H1 (cell line): ENCODE measurements at regions not wholly inside any gene's neighbourhood (a gene's known extent, or its start where the extent isn't known, plus 50 kb on each side); places are given as distances from the start of the nearest gene placed in this dataset.

ENCODE experiments used
- CTCF ChIA-PET: fragments of 300-600 bp; sonication (Branson Sonifier 250); formaldehyde crosslinking; loops from one replicate; lab custom pipeline; 2021; ENCODE audit not compliant: partially characterized antibody; lab: Charles Lee
- POLR2A ChIA-PET: fragments of 300-600 bp; sonication (Branson Sonifier 250); formaldehyde crosslinking; loops from one replicate; lab custom pipeline; 2021; ENCODE audit warnings: inconsistent platforms; ENCODE audit not compliant: partially characterized antibody; lab: Charles Lee
- DNase-seq, 2 experiments: peaks; one replicate each; pipeline versions ENCODE4 v3.0.0 to v3.0.0-alpha.2; 2010 to 2022; ENCODE audit warnings: low spot score in 2 of 2, low read depth in 1 of 2, mixed read lengths in 1 of 2
- FAIRE-seq: peaks from 2 replicates; lab custom pipeline; 2011; peaks lifted over from hg19 to GRCh38; lab: Jason Lieb, UNC
- H2AFZ ChIP-seq: 2 replicates; pipeline ENCODE4 v1.8.1; 2012; ENCODE audit warnings: low read length, inconsistent platforms
- H2AK5ac ChIP-seq: 2 replicates; pipeline ENCODE4 v1.6.1; 2013; ENCODE audit warnings: low read depth, low read length
- H2BK120ac ChIP-seq: replicated peaks from 2 replicates; pipeline ENCODE3; 2013; ENCODE audit warnings: low read depth, low read length, inconsistent platforms
- H2BK12ac ChIP-seq: 2 replicates; pipeline ENCODE4 v1.6.1; 2013; ENCODE audit warnings: low read depth, low read length
- H2BK15ac ChIP-seq: 2 replicates; pipeline ENCODE4 v1.6.1; 2013; ENCODE audit warnings: low read length
- H2BK20ac ChIP-seq: 2 replicates; pipeline ENCODE4 v1.6.1; 2013; ENCODE audit warnings: low read length
- H2BK5ac ChIP-seq: 2 replicates; pipeline ENCODE4 v1.6.1; 2013; ENCODE audit warnings: low read depth, low read length
- H3K14ac ChIP-seq: 2 replicates; pipeline ENCODE4 v1.6.1; 2013; ENCODE audit warnings: inconsistent platforms; ENCODE audit not compliant: insufficient read length
- H3K18ac ChIP-seq: 2 replicates; pipeline ENCODE4 v1.6.1; 2013; ENCODE audit warnings: low read length; ENCODE audit errors: extremely low read depth
- H3K23ac ChIP-seq: 2 replicates; pipeline ENCODE4 v1.6.1; 2013; ENCODE audit warnings: inconsistent platforms; ENCODE audit not compliant: insufficient read length
- H3K23me2 ChIP-seq: 2 replicates; pipeline ENCODE4 v1.6.1; 2013; ENCODE audit warnings: low read depth, low read length
- H3K27ac ChIP-seq: 2 replicates; pipeline ENCODE4 v1.6.1; 2011; ENCODE audit warnings: low read depth, low read length, inconsistent platforms
- H3K27me3 ChIP-seq, 4 experiments: replicated peaks in 1 of 4; 1 replicate in 1 of 4; 2 replicates in 3 of 4; pipeline versions ENCODE4 v1.6.1 to v1.8.1; 2011 to 2013; ENCODE audit warnings: low read length in 3 of 4, mild to moderate bottlenecking in 3 of 4, inconsistent platforms in 2 of 4, mixed read lengths in 2 of 4, moderate library complexity in 1 of 4; ENCODE audit not compliant: control insufficient read depth in 3 of 4, insufficient read depth in 3 of 4; ENCODE audit errors: extremely low read depth in 1 of 4
- H3K36me3 ChIP-seq, 4 experiments: 2 replicates each; pipeline versions ENCODE4 v1.6.1 to v1.8.1; 2011 to 2013; ENCODE audit warnings: mild to moderate bottlenecking in 4 of 4, low read length in 3 of 4, moderate library complexity in 2 of 4, control low read depth in 1 of 4, inconsistent platforms in 1 of 4; ENCODE audit not compliant: insufficient read depth in 4 of 4, control insufficient read depth in 2 of 4
- H3K4ac ChIP-seq: replicated peaks from 2 replicates; pipeline ENCODE3; 2013; ENCODE audit warnings: low read length, low read depth, mixed read lengths, inconsistent platforms; ENCODE audit not compliant: insufficient read length
- H3K4me1 ChIP-seq, 4 experiments: replicated peaks in 1 of 4; 1 replicate in 1 of 4; 2 replicates in 3 of 4; pipeline versions ENCODE4 v1.6.1 to v1.8.1; 2011 to 2013; ENCODE audit warnings: low read length in 3 of 4, inconsistent platforms in 2 of 4, mixed read lengths in 1 of 4; ENCODE audit not compliant: insufficient read depth in 4 of 4, control insufficient read depth in 3 of 4
- H3K4me2 ChIP-seq, 2 experiments: 2 replicates each; pipeline versions ENCODE4 v1.6.1 to v1.8.1; 2011 to 2013; ENCODE audit warnings: low read depth in 2 of 2, low read length in 2 of 2, control low read depth in 1 of 2, inconsistent platforms in 1 of 2, mild to moderate bottlenecking in 1 of 2; ENCODE audit not compliant: insufficient read depth in 1 of 2
- H3K4me3 ChIP-seq, 4 experiments: fragments of 200-600, 300-600 bp in 1 of 4; sonication (generic), shearing (Covaris generic), sonication (Bioruptor Twin) in 1 of 4; 2 replicates each; pipeline versions ENCODE4 v1.5.1 to v1.8.1; 2011 to 2016; ENCODE audit warnings: low read length in 4 of 4, low read depth in 3 of 4, control low read depth in 2 of 4, inconsistent platforms in 2 of 4, mild to moderate bottlenecking in 2 of 4, mixed read lengths in 1 of 4, moderate library complexity in 1 of 4; ENCODE audit not compliant: insufficient read depth in 2 of 4; ENCODE audit errors: extremely low read depth in 1 of 4
- H3K56ac ChIP-seq: replicated peaks from 2 replicates; pipeline ENCODE3; 2013; ENCODE audit warnings: low read depth, mild to moderate bottlenecking, mixed read lengths, low read length, inconsistent platforms; ENCODE audit not compliant: insufficient read length
- H3K79me1 ChIP-seq: 2 replicates; pipeline ENCODE4 v1.6.1; 2013; ENCODE audit warnings: low read depth, low read length, control low read depth
- H3K79me2 ChIP-seq, 2 experiments: 2 replicates each; pipeline versions ENCODE4 v1.6.1 to v1.8.1; 2012 to 2013; ENCODE audit warnings: low read length in 2 of 2, mild to moderate bottlenecking in 2 of 2, inconsistent platforms in 1 of 2; ENCODE audit not compliant: insufficient read depth in 2 of 2, control insufficient read depth in 1 of 2
- H3K9ac ChIP-seq, 4 experiments: replicated peaks in 1 of 4; 1 replicate in 1 of 4; 2 replicates in 3 of 4; pipeline versions ENCODE4 v1.6.1 to v1.8.1; 2011 to 2013; ENCODE audit warnings: low read depth in 3 of 4, low read length in 3 of 4, control low read depth in 2 of 4, mild to moderate bottlenecking in 2 of 4, moderate library complexity in 2 of 4, inconsistent platforms in 1 of 4; ENCODE audit errors: extremely low read depth in 1 of 4
- H3K9me3 ChIP-seq, 2 experiments: 2 replicates each; pipeline versions ENCODE4 v1.6.1 to v1.8.1; 2012 to 2013; ENCODE audit warnings: mild to moderate bottlenecking in 2 of 2, moderate library complexity in 2 of 2, control low read depth in 1 of 2, inconsistent platforms in 1 of 2, low read depth in 1 of 2, low read length in 1 of 2, mixed read lengths in 1 of 2; ENCODE audit not compliant: insufficient read depth in 2 of 2
- H4K20me1 ChIP-seq, 2 experiments: replicated peaks in 1 of 2; 2 replicates each; pipeline versions ENCODE3 to v1.8.1; 2011 to 2013; ENCODE audit warnings: inconsistent platforms in 2 of 2, low read length in 2 of 2, mild to moderate bottlenecking in 1 of 2; ENCODE audit not compliant: insufficient read depth in 2 of 2, control insufficient read depth in 1 of 2
- H4K5ac ChIP-seq: 2 replicates; pipeline ENCODE4 v1.6.1; 2013; ENCODE audit warnings: low read length, low read depth, mixed read lengths, inconsistent platforms; ENCODE audit not compliant: insufficient read length
- H4K8ac ChIP-seq: 2 replicates; pipeline ENCODE4 v1.8.0; 2013; ENCODE audit warnings: mild to moderate bottlenecking, moderate library complexity, low read length, inconsistent platforms; ENCODE audit not compliant: insufficient read depth; ENCODE audit errors: extremely low read depth
- H4K91ac ChIP-seq: replicated peaks from 2 replicates; pipeline ENCODE3; 2013; ENCODE audit warnings: low read length, mixed read lengths, inconsistent platforms; ENCODE audit not compliant: insufficient read length
- CHD2 ChIP-seq: IDR thresholded peaks from 2 replicates; pipeline ENCODE4 v1.6.1; 2012; ENCODE audit warnings: low read length, improper control_type of control experiment
- EGR1 ChIP-seq: IDR thresholded peaks from 2 replicates; pipeline ENCODE4 v1.6.1; 2011; ENCODE audit warnings: low read depth, low read length, borderline replicate concordance
- EZH2 ChIP-seq: fragments of 200-600 bp; sonication (generic); IDR thresholded peaks from 2 replicates; pipeline ENCODE4 v1.7.1; 2012; ENCODE audit warnings: low read depth, mild to moderate bottlenecking, moderate library complexity, low read length, inconsistent platforms; ENCODE audit not compliant: severe bottlenecking
- KDM1A ChIP-seq: fragments of 200-600, 300-600 bp; sonication (generic); IDR thresholded peaks from 2 replicates; pipeline ENCODE4 v1.7.1; 2016; ENCODE audit warnings: mild to moderate bottlenecking, low read length, borderline replicate concordance
- KDM5A ChIP-seq: fragments of 200-600 bp; IDR thresholded peaks from 2 replicates; pipeline ENCODE4 v1.7.1; 2012; ENCODE audit warnings: mild to moderate bottlenecking, low read length, inconsistent platforms, mixed read lengths
- SP1 ChIP-seq: IDR thresholded peaks from 2 replicates; pipeline ENCODE4 v1.6.1; 2011; ENCODE audit warnings: low read depth, low read length
- TAF1 ChIP-seq: IDR thresholded peaks from 2 replicates; pipeline ENCODE4 v1.6.1; 2011; ENCODE audit warnings: mild to moderate bottlenecking, low read depth, low read length
- YY1 ChIP-seq: IDR thresholded peaks from 2 replicates; pipeline ENCODE4 v1.6.1; 2011; ENCODE audit warnings: low read depth, mild to moderate bottlenecking, low read length
- ZNF274 ChIP-seq: IDR thresholded peaks from 2 replicates; pipeline ENCODE4 v1.7.0; 2012; ENCODE audit warnings: low read length, borderline replicate concordance; ENCODE audit errors: extremely low read depth
- WGBS, 2 experiments: shearing (Covaris generic) in 1 of 2; methylation state at CpG; one replicate each; pipeline versions ENCODE4 v1.1.6 to v1.1.7; 2013 to 2015; ENCODE audit warnings: low lambda C conversion rate in 2 of 2, mixed read lengths in 2 of 2, inconsistent platforms in 1 of 2, low coverage in 1 of 2, missing lambda C conversion rate in 1 of 2; ENCODE audit not compliant: insufficient replicate concordance in 2 of 2, insufficient coverage in 1 of 2, insufficient read length in 1 of 2; ENCODE audit errors: extremely low coverage in 1 of 2, missing lambda C conversion rate in 1 of 2; 5-methylcytosine and 5-hydroxymethylcytosine counted together
- TF ChIP-seq, protein P1 (sequence below): IDR thresholded peaks from 2 replicates; pipeline ENCODE4 v1.6.1; 2012; ENCODE audit warnings: inconsistent platforms

DNA sequence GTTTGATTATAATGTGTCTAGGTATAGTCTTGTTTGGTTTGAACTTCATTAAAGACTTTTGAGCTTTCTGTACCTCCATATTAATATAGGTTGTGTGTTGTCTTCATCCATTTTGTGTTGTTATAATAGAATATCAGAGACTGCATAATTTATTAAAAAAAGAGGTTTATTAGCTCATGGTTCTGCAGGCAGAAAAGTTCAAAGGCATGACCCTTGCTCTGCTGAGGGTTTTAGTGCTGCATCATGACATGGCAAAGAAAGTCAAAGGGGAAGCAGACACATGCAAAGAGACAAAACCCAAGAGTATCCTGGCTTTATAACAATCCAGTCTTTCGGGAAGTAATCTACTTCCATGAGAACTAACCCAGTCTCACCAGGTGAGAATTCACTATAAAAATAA lies 358.2 kb downstream of the EDEM1 start:
- Histone ChIP-seq H2AFZ (no peak overlapping the region), H4K91ac (no peak overlapping the region), H3K79me2 (no peaks in the 10 kb centered on the region), H2BK5ac (no peak overlapping the region), H3K56ac (no peak overlapping the region), H3K79me1 (no peaks in the 10 kb centered on the region), H3K23me2 (no peaks in the 10 kb centered on the region), H3K4ac (no peak overlapping the region), H3K18ac (no peak overlapping the region), H3K9me3 (peaks cover under 1 to 14% of the 10 kb centered on the region in 2 experiments; a peak in 3 of 4 replicates), H3K14ac (no peak overlapping the region), H2BK15ac (no peak overlapping the region), H3K23ac (no peak overlapping the region), H3K27me3 (no peaks in the 10 kb centered on the region), H3K36me3 (no peaks in the 10 kb centered on the region; a peak in 1 of 8 replicates), H3K4me3 (no peak overlapping the region), H4K20me1 (no peaks in the 10 kb centered on the region), H2BK120ac (no peak overlapping the region), H3K9ac (no peak overlapping the region), H2AK5ac (no peak overlapping the region), H2BK20ac (no peak overlapping the region), H2BK12ac (no peak overlapping the region), H3K27ac (no peak overlapping the region), H3K4me2 (no peak overlapping the region), H4K5ac (no peak overlapping the region), H4K8ac (no peak overlapping the region), H3K4me1 (no peaks in the 10 kb centered on the region)
- DNase-seq (no peak), FAIRE-seq (no peak)
- no peak for TF ChIP-seq CHD2
- no peak for TF ChIP-seq KDM5A
- TF ChIP-seq TAF1 = no peak
- no peak for TF ChIP-seq ZNF274
- TF ChIP-seq SP1 = no peak
- no peak for TF ChIP-seq KDM1A
- no peak for TF ChIP-seq YY1
- no peak for TF ChIP-seq EZH2
- TF ChIP-seq, protein P1, sequence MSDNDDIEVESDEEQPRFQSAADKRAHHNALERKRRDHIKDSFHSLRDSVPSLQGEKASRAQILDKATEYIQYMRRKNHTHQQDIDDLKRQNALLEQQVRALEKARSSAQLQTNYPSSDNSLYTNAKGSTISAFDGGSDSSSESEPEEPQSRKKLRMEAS = no peak
- TF ChIP-seq EGR1 = no peak
- CTCF ChIA-PET = no interaction called here
- POLR2A ChIA-PET = no interaction called here
- WGBS, 2 experiments = 85% methylated on average over 1 of the region's 1 CpG; no CpG with 5 or more reads in 1 of the 2 experiments
